ENCODE measurements at regions not wholly inside any gene's neighbourhood (a gene's known extent, or its start where the extent isn't known, plus 50 kb on each side); places are given as distances from the start of the nearest gene placed in this dataset.

DNA sequence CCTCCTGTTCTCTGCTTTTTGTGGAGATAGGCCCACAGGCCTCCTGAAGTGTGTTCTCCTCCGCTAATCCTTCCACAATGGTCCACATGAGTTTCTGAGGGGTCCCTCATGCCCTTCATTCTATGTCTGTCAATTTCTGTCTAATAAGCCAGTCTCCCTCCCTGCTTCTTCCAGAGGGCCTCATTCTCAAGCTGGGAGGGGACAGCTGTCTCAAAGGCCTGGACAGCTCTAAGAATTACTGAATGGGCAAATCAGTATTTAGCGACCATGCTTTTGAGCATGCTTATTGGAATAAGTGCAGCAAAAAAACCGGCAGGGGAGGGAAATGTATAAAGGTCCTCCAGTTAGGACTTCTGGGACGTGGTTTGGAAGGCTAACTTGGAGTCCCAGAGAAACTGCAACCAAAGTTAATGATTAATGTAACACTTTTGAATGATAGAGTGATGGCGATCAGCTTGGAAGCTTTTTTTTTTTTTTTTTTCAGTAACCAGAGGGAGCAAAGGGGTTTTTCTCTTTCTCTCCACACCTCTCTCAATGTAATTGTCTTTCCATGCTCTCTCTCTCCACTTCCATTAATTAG, 890.7 kb upstream of the POU3F3 start:
- no peak for FAIRE-seq
- Histone ChIP-seq H4K91ac (replicated peaks; ENCODE audit: insufficient read length, low read length) (no peak overlapping the region), H3K14ac (ENCODE audit: insufficient read length) (no peak overlapping the region), H3K9me3 (ENCODE audit: insufficient read depth in 2 of 2, low read depth in 1 of 2, low read length in 1 of 2) (no peaks in the 10 kb centered on the region), H2AK5ac (ENCODE audit: low read depth, low read length) (no peak overlapping the region), H3K4me1 (replicated peaks in 1 of 4; ENCODE audit: control insufficient read depth in 3 of 4, insufficient read depth in 4 of 4, low read length in 3 of 4) (no peaks in the 10 kb centered on the region), H3K4ac (replicated peaks; ENCODE audit: insufficient read length, low read depth, low read length) (no peak overlapping the region), H3K56ac (replicated peaks; ENCODE audit: insufficient read length, low read depth, low read length) (no peak overlapping the region), H2BK120ac (replicated peaks; ENCODE audit: low read depth, low read length) (no peak overlapping the region), H4K5ac (ENCODE audit: insufficient read length, low read depth, low read length) (no peak overlapping the region), H2BK12ac (ENCODE audit: low read depth, low read length) (no peak overlapping the region), H4K20me1 (replicated peaks in 1 of 2; ENCODE audit: control insufficient read depth in 1 of 2, insufficient read depth in 2 of 2, low read length in 2 of 2) (no peaks in the 10 kb centered on the region), H2BK20ac (ENCODE audit: low read length) (no peak overlapping the region), H4K8ac (ENCODE audit: extremely low read depth, insufficient read depth, low read length) (no peak overlapping the region), H3K79me2 (ENCODE audit: control insufficient read depth in 1 of 2, insufficient read depth in 2 of 2, low read length in 2 of 2) (no peaks in the 10 kb centered on the region), H3K4me2 (ENCODE audit: insufficient read depth in 1 of 2, low read depth in 2 of 2, low read length in 2 of 2) (no peak overlapping the region), H2BK5ac (ENCODE audit: low read depth, low read length) (no peak overlapping the region), H3K9ac (replicated peaks in 1 of 4; ENCODE audit: extremely low read depth in 1 of 4, low read depth in 3 of 4, low read length in 3 of 4) (no peak overlapping the region), H3K27me3 (replicated peaks in 1 of 4; ENCODE audit: control insufficient read depth in 3 of 4, extremely low read depth in 1 of 4, insufficient read depth in 3 of 4, low read length in 3 of 4) (no peaks in the 10 kb centered on the region), H2BK15ac (ENCODE audit: low read length) (no peak overlapping the region), H2AFZ (ENCODE audit: low read length) (no peak overlapping the region), H3K27ac (ENCODE audit: low read depth, low read length) (no peak overlapping the region), H3K36me3 (ENCODE audit: control insufficient read depth in 2 of 4, insufficient read depth in 4 of 4, low read length in 3 of 4) (no peaks in the 10 kb centered on the region), H3K23ac (ENCODE audit: insufficient read length) (no peak overlapping the region), H3K4me3 (ENCODE audit: extremely low read depth in 1 of 4, insufficient read depth in 2 of 4, low read depth in 3 of 4, low read length in 4 of 4) (no peak overlapping the region), H3K79me1 (ENCODE audit: low read depth, low read length) (no peaks in the 10 kb centered on the region), H3K18ac (ENCODE audit: extremely low read depth, low read length) (no peak overlapping the region), H3K23me2 (ENCODE audit: low read depth, low read length) (no peaks in the 10 kb centered on the region)
- WGBS, 2 experiments (ENCODE audit: extremely low coverage in 1 of 2, insufficient coverage in 1 of 2, insufficient read length in 1 of 2, insufficient replicate concordance in 2 of 2, low coverage in 1 of 2, low lambda C conversion rate in 2 of 2, missing lambda C conversion rate in 1 of 2): 95% methylated on average over 5 of the region's 5 CpGs; no CpG with 5 or more reads in 1 of the 2 experiments
- TF ChIP-seq FOSL1 (IDR thresholded peaks at IDR 0.05; ENCODE audit: insufficient read depth, low read depth, low read length): no peak
- no peak for TF ChIP-seq KDM1A (IDR thresholded peaks at IDR 0.05; ENCODE audit: borderline replicate concordance, low read length)
- no peak for TF ChIP-seq HDAC2 (IDR thresholded peaks at IDR 0.05; ENCODE audit: borderline replicate concordance in 1 of 2, low read depth in 2 of 2, low read length in 2 of 2)
- TF ChIP-seq SP1 (IDR thresholded peaks at IDR 0.05; ENCODE audit: low read depth, low read length): no peak
- no peak for TF ChIP-seq CBX5 (IDR thresholded peaks at IDR 0.05; ENCODE audit: low read depth, low read length)
- no peak for TF ChIP-seq RBBP5 (IDR thresholded peaks at IDR 0.05; ENCODE audit: borderline replicate concordance, low read depth, low read length)
- no peak for TF ChIP-seq MAFK (IDR thresholded peaks at IDR 0.05; ENCODE audit: low read depth, low read length)
- no peak for TF ChIP-seq NRF1 (IDR thresholded peaks at IDR 0.05; ENCODE audit: low read depth, low read length)
- ChIA-PET CTCF (ENCODE audit: partially characterized antibody) (interaction anchor here (0.5 kb wide), 1 partner anchor 454 kb away, joined by 4 read pairs; no protein-coding TSS in a partner anchor), POLR2A (ENCODE audit: partially characterized antibody) (no interaction called here)
- DNase-seq (ENCODE audit: low read depth in 1 of 2, low spot score in 2 of 2): no peak

Data from H1 (cell line).